Osteocyte (in vitro differentiated cells): ENCODE measurements at regions not wholly inside any gene's neighbourhood (a gene's known extent, or its start where the extent isn't known, plus 50 kb on each side); places are given as distances from the start of the nearest gene placed in this dataset.

Experiments used
- DNase-seq: peaks from one replicate; pipeline ENCODE4 v3.0.0; 2021; ENCODE audit warnings: mixed read lengths; ENCODE audit not compliant: unreplicated experiment; ENCODE audit errors: extremely low spot score
- H3K27ac Mint-ChIP-seq: one replicate; pipeline ENCODE4 v1.8.0; 2021; ENCODE audit warnings: mild to moderate bottlenecking, mixed read lengths; ENCODE audit not compliant: unreplicated experiment
- H3K27me3 Mint-ChIP-seq: one replicate; pipeline ENCODE4 v1.8.0; 2021; ENCODE audit warnings: mixed read lengths; ENCODE audit not compliant: unreplicated experiment
- H3K36me3 Mint-ChIP-seq: one replicate; pipeline ENCODE4 v1.8.0; 2021; ENCODE audit warnings: mixed read lengths; ENCODE audit not compliant: unreplicated experiment
- H3K4me1 Mint-ChIP-seq: one replicate; pipeline ENCODE4 v1.8.0; 2021; ENCODE audit warnings: mixed read lengths; ENCODE audit not compliant: unreplicated experiment
- H3K4me3 Mint-ChIP-seq: one replicate; pipeline ENCODE4 v1.8.0; 2021; ENCODE audit warnings: mild to moderate bottlenecking, moderate library complexity, mixed read lengths; ENCODE audit not compliant: unreplicated experiment
- H3K9me3 Mint-ChIP-seq: one replicate; pipeline ENCODE4 v1.8.0; 2021; ENCODE audit warnings: mixed read lengths; ENCODE audit not compliant: unreplicated experiment
- CTCF ChIP-seq: fragments of 200-600 bp; sonication (generic); IDR thresholded peaks from 2 replicates; pipeline ENCODE4 v1.5.0; 2021; ENCODE audit warnings: antibody characterized with exemption, mild to moderate bottlenecking, moderate library complexity

- DNase-seq: no peak
- no peak for TF ChIP-seq CTCF
- Mint-ChIP-seq H3K27me3 (no peaks in the 10 kb centered on the region), H3K4me1 (no peaks in the 10 kb centered on the region), H3K36me3 (no peaks in the 10 kb centered on the region), H3K9me3 (no peaks in the 10 kb centered on the region), H3K27ac (no peak overlapping the region), H3K4me3 (no peak overlapping the region)
Observed at GRCh38 chr4:97103252-97103651, 1040.0 kb downstream of the STPG2 start.

DNA sequence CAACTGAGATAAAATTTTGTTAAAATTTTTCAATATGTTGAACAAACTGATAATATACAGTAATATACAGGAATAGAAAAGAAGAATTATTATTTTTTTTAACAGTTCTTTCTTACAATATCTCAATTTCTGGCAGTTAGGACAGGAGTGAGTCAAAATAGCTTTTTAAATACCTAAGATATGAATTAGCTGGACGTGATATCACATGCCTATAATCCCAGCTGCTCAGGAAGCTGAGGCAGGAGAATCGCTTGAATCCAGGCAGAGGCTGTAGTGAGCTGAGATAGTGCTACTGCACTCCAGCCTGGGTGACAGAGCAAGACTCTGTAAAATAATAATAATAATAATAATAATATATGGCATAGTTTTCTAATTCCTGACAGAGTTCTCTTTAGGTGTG lies 1039.3 kb downstream of the STPG2 start:
- Mint-ChIP-seq H3K9me3 (peaks cover 3% of the 10 kb centered on the region), H3K4me3 (no peak overlapping the region)

DNA sequence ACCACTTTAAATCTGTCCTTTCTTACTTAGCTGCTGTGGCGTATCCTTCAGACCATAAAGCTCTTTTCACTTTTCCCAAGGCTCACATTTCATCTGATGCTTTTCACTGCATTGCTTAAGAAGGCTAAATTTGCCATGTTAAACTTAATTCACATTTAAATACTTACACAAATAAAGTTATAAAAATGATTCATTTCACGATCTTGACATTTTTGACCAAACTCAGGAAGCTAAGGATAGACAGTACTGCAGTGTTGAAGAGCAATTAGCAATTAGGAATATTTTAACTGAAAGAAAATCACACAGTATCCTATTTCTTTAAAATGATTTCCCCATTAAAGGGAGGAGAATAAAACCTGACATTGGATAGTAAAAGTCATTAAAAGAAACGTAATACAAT lies 1038.6 kb downstream of the STPG2 start:
- H3K36me3 Mint-ChIP-seq: no peaks in the 10 kb centered on the region
- no peak overlapping the region for H3K27ac Mint-ChIP-seq
- H3K4me3 Mint-ChIP-seq: no peak overlapping the region
- H3K27me3 Mint-ChIP-seq: no peaks in the 10 kb centered on the region
- no peak for DNase-seq
- peaks cover 8% of the 10 kb centered on the region for H3K9me3 Mint-ChIP-seq
- TF ChIP-seq CTCF: no peak
- H3K4me1 Mint-ChIP-seq: no peaks in the 10 kb centered on the region

More for the DNA sequence above, 1039.3 kb downstream of the STPG2 start:
- Mint-ChIP-seq H3K4me1 (no peaks in the 10 kb centered on the region), H3K36me3 (no peaks in the 10 kb centered on the region), H3K27ac (no peak overlapping the region), H3K27me3 (no peaks in the 10 kb centered on the region)
- no peak for DNase-seq
- no peak for TF ChIP-seq CTCF

DNA sequence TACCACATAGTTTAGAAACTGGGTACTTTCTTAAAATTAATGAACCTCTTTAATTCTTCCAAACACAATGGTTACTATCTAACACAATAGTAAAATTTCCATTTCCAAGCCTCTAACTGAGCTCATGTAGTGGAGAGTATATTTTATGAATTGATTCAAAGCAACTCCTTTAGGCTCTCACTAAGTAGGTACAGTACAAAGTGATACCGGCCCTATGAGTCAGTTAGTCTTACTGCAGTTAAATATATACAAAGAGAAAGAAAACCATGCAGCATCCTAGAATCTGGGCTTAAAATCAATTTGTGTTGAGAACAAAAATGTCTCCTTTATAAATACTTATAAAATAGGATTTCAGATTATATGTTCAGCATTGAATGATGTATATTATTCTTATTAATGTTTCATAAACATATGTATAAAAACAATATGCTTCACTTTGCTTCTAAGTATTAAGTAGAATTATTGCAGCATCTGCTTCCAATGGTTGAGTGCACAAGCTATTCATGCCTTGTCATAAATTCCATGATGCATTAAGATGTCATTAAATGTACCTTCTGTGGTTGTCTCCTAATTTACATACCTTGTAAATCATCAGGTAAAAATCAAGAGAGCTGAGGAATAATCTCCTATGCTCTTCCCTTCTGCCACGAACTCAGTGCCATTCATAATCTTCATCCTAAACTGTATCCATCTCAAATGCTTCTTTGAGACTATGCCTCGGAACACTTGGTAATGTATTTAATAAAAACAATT lies 1037.8 kb downstream of the STPG2 start:
- no peak for DNase-seq
- Mint-ChIP-seq H3K9me3 (peaks cover 9% of the 10 kb centered on the region), H3K4me1 (no peaks in the 10 kb centered on the region), H3K4me3 (no peak overlapping the region), H3K36me3 (no peaks in the 10 kb centered on the region), H3K27ac (no peak overlapping the region), H3K27me3 (no peaks in the 10 kb centered on the region)
- TF ChIP-seq CTCF: no peak

GRCh38 chr4:97106161-97106560 lies 1037.1 kb downstream of the STPG2 start:
- Mint-ChIP-seq H3K36me3 (no peaks in the 10 kb centered on the region), H3K4me1 (no peaks in the 10 kb centered on the region), H3K27ac (no peak overlapping the region), H3K4me3 (no peak overlapping the region), H3K9me3 (peaks cover 9% of the 10 kb centered on the region), H3K27me3 (no peaks in the 10 kb centered on the region)
- TF ChIP-seq CTCF: no peak
- DNase-seq: no peak
